ENCODE measurements at regions not wholly inside any gene's neighbourhood (a gene's known extent, or its start where the extent isn't known, plus 50 kb on each side); places are given as distances from the start of the nearest gene placed in this dataset.

- TF ChIP-seq CTCF (IDR thresholded peaks at IDR 0.05; ENCODE audit: insufficient read depth, low read depth, low read length) (no peak), EZH2 (IDR thresholded peaks at IDR 0.05; ENCODE audit: insufficient read depth, low read length) (no peak)
Observed at GRCh38 chr13:106987427-106987785, 419.5 kb upstream of the ARGLU1 start.

All from astrocyte (in vitro differentiated cells and primary cell).